ENCODE measurements at regions not wholly inside any gene's neighbourhood (a gene's known extent, or its start where the extent isn't known, plus 50 kb on each side); places are given as distances from the start of the nearest gene placed in this dataset.

- H3K9me3 ChIP-seq (ENCODE audit: low read length) = no peaks in the 10 kb centered on the region
- H3K4me3 ChIP-seq (ENCODE audit: low read length) = no peak overlapping the region
- H3K4me2 ChIP-seq (ENCODE audit: low read length) = no peak overlapping the region
- no peaks in the 10 kb centered on the region for H3K36me3 ChIP-seq (ENCODE audit: insufficient read depth, low read length)
- H3K9ac ChIP-seq (ENCODE audit: low read length) = no peak overlapping the region
- TF ChIP-seq RAD21 (conservative IDR thresholded peaks at IDR 0.05) (no peak), EP300 (conservative IDR thresholded peaks at IDR 0.05; ENCODE audit: poor library complexity, severe bottlenecking) (no peak), SMC3 (conservative IDR thresholded peaks at IDR 0.05; ENCODE audit: poor library complexity) (no peak), REST (IDR thresholded peaks at IDR 0.05; ENCODE audit: borderline replicate concordance) (no peak), CTCF (IDR thresholded peaks at IDR 0.05; ENCODE audit: poor library complexity, severe bottlenecking) (no peak), POLR2AphosphoS5 (IDR thresholded peaks at IDR 0.05) (no peak), TAF1 (IDR thresholded peaks at IDR 0.05; ENCODE audit: low read depth) (no peak), EZH2 (IDR thresholded peaks at IDR 0.05; ENCODE audit: borderline replicate concordance, insufficient read depth, low read length, poor library complexity, severe bottlenecking) (no peak), MXI1 (conservative IDR thresholded peaks at IDR 0.05; ENCODE audit: poor library complexity, severe bottlenecking) (no peak)
- no peak overlapping the region for H3K27ac ChIP-seq (ENCODE audit: low read length)
- no peaks in the 10 kb centered on the region for H3K9me2 ChIP-seq (ENCODE audit: insufficient read depth, low read length)
- no peaks in the 10 kb centered on the region for H3K27me3 ChIP-seq (ENCODE audit: insufficient read depth, low read depth, low read length)
- H3F3A ChIP-seq (ENCODE audit: insufficient read depth, low read length, poor library complexity, severe bottlenecking) = no peaks in the 10 kb centered on the region
- H4K20me1 ChIP-seq (ENCODE audit: insufficient read depth) = no peaks in the 10 kb centered on the region
- no peaks in the 10 kb centered on the region for H3K79me2 ChIP-seq (replicated peaks; ENCODE audit: insufficient read depth, low read length)
- H2AFZ ChIP-seq (ENCODE audit: low read depth, low read length) = no peak overlapping the region
These were observed 212.6 kb downstream of the FMR1NB start for GRCh38 chrX:148193759-148194158.

- H3K4me3 ChIP-seq (ENCODE audit: low read length) = no peak overlapping the region
- no peaks in the 10 kb centered on the region for H3K27me3 ChIP-seq (ENCODE audit: insufficient read depth, low read depth, low read length)
- no peak overlapping the region for H3K9ac ChIP-seq (ENCODE audit: low read length)
- H3K9me3 ChIP-seq (ENCODE audit: low read length) = no peaks in the 10 kb centered on the region
- H3K27ac ChIP-seq (ENCODE audit: low read length) = no peak overlapping the region
- no peaks in the 10 kb centered on the region for H3K79me2 ChIP-seq (replicated peaks; ENCODE audit: insufficient read depth, low read length)
- no peaks in the 10 kb centered on the region for H3F3A ChIP-seq (ENCODE audit: insufficient read depth, low read length, poor library complexity, severe bottlenecking)
- TF ChIP-seq MXI1 (conservative IDR thresholded peaks at IDR 0.05; ENCODE audit: poor library complexity, severe bottlenecking) = no peak
- TF ChIP-seq TAF1 (IDR thresholded peaks at IDR 0.05; ENCODE audit: low read depth) = no peak
- no peak for TF ChIP-seq CTCF (IDR thresholded peaks at IDR 0.05; ENCODE audit: poor library complexity, severe bottlenecking)
- no peak for TF ChIP-seq RAD21 (conservative IDR thresholded peaks at IDR 0.05)
- no peak for TF ChIP-seq EP300 (conservative IDR thresholded peaks at IDR 0.05; ENCODE audit: poor library complexity, severe bottlenecking)
- no peaks in the 10 kb centered on the region for H4K20me1 ChIP-seq (ENCODE audit: insufficient read depth)
- H3K9me2 ChIP-seq (ENCODE audit: insufficient read depth, low read length) = no peaks in the 10 kb centered on the region
- H2AFZ ChIP-seq (ENCODE audit: low read depth, low read length) = no peak overlapping the region
- no peaks in the 10 kb centered on the region for H3K36me3 ChIP-seq (ENCODE audit: insufficient read depth, low read length)
- H3K4me2 ChIP-seq (ENCODE audit: low read length) = no peak overlapping the region
These were observed 222.4 kb downstream of the FMR1NB start for GRCh38 chrX:148203531-148203930.

Measured in neural cell (in vitro differentiated cells).